NCI-H526 (cell line): ENCODE measurements at regions not wholly inside any gene's neighbourhood (a gene's known extent, or its start where the extent isn't known, plus 50 kb on each side); places are given as distances from the start of the nearest gene placed in this dataset.

Experiments used
- DNase-seq, 2 experiments: peaks; one replicate each; lab custom pipeline; 2025; lab: John Stamatoyannopoulos, UW

GRCh38 chr7:125033506-125033905, 103.9 kb upstream of the POT1 start:
- peak; percentile 30 to 41 for DNase-seq

- DNase-seq, result no peak
Observed at GRCh38 chr7:125032943-125033342, 103.3 kb upstream of the POT1 start.

- DNase-seq, result no peak
Observed at GRCh38 chr7:125030756-125031387, 101.2 kb upstream of the POT1 start.

GRCh38 chr7:125025620-125026019, 96.0 kb upstream of the POT1 start:
- no peak for DNase-seq

- no peak for DNase-seq
Observed at GRCh38 chr7:125020801-125021200, 91.2 kb upstream of the POT1 start.

- DNase-seq, result no peak
Observed at GRCh38 chr7:125010540-125010939, 80.9 kb upstream of the POT1 start.

GRCh38 chr7:124996778-124997177, 67.2 kb upstream of the POT1 start:
- peak in 1 of 2 experiments; percentile 16 for DNase-seq

- DNase-seq, result no peak
Observed at GRCh38 chr7:124992851-124993562, 63.4 kb upstream of the POT1 start.

- DNase-seq, result no peak
Observed at GRCh38 chr7:124989911-124990310, 60.3 kb upstream of the POT1 start.
